IMR-90 (cell line): ENCODE measurements at regions not wholly inside any gene's neighbourhood (a gene's known extent, or its start where the extent isn't known, plus 50 kb on each side); places are given as distances from the start of the nearest gene placed in this dataset.

Experiments used
- ATAC-seq: fragments of 200-7000 bp; cut with Tn5 transposase; 2 replicates; pipeline ENCODE4 v1.9.1; 2020; ENCODE audit warnings: low read depth, mild to moderate bottlenecking, moderate library complexity
- BruUV-seq: library from RNA; stranded (reverse); fragments of 400-500 nt; replicated peaks from 2 replicates; lab custom pipeline; 2021; lab: Mats Ljungman, UMichigan
- CTCF ChIA-PET: fragments of 300-600 bp; formaldehyde crosslinking; extraction: SDS; loops from one replicate; lab custom pipeline; 2021; ENCODE audit warnings: antibody characterized with exemption; lab: Yijun Ruan, JAX
- POLR2A ChIA-PET: fragments of 300-600 bp; sonication (Branson Sonifier 250); formaldehyde crosslinking; loops from one replicate; lab custom pipeline; 2022; ENCODE audit warnings: antibody characterized with exemption; ENCODE audit not compliant: unreplicated experiment; lab: Charles Lee
- DNase-seq: peaks from one replicate; pipeline ENCODE4 v3.0.0; 2013
- H2AFZ ChIP-seq: replicated peaks from 2 replicates; pipeline ENCODE3; 2013; ENCODE audit warnings: low read length, mild to moderate bottlenecking; ENCODE audit not compliant: poor library complexity
- H2AK5ac ChIP-seq: 2 replicates; pipeline ENCODE4 v1.6.1; 2013; ENCODE audit warnings: low read depth, low read length, inconsistent platforms
- H2AK9ac ChIP-seq: replicated peaks from 2 replicates; pipeline ENCODE3; 2013; ENCODE audit warnings: mild to moderate bottlenecking, low read depth, low read length, moderate library complexity; ENCODE audit not compliant: poor library complexity
- H2BK120ac ChIP-seq: 2 replicates; pipeline ENCODE4 v1.6.1; 2013; ENCODE audit warnings: low read depth, low read length, inconsistent platforms
- H2BK15ac ChIP-seq: 3 replicates; pipeline ENCODE4 v1.6.1; 2013; ENCODE audit warnings: low read depth, low read length, inconsistent platforms
- H2BK20ac ChIP-seq: 2 replicates; pipeline ENCODE4 v1.6.1; 2013; ENCODE audit warnings: low read depth, mild to moderate bottlenecking, inconsistent platforms, low read length, moderate library complexity
- H2BK5ac ChIP-seq: 2 replicates; pipeline ENCODE4 v1.6.1; 2013; ENCODE audit warnings: mild to moderate bottlenecking, low read depth, low read length, inconsistent platforms; ENCODE audit not compliant: poor library complexity, severe bottlenecking
- H3K14ac ChIP-seq: replicated peaks from 2 replicates; pipeline ENCODE4 v1.6.1; 2013; ENCODE audit warnings: low read depth, low read length, inconsistent platforms
- H3K18ac ChIP-seq: 2 replicates; pipeline ENCODE4 v1.6.1; 2013; ENCODE audit warnings: low read depth, low read length, control low read depth
- H3K23ac ChIP-seq: 2 replicates; pipeline ENCODE4 v1.6.1; 2013; ENCODE audit warnings: low read depth, low read length, inconsistent platforms
- H3K27ac ChIP-seq: 2 replicates; pipeline ENCODE4 v1.5.1; 2013; ENCODE audit warnings: mild to moderate bottlenecking, control low read depth, low read length; ENCODE audit not compliant: insufficient read depth
- H3K27me3 ChIP-seq: 2 replicates; pipeline ENCODE4 v1.6.1; 2013; ENCODE audit warnings: low read length; ENCODE audit not compliant: control insufficient read depth, insufficient read depth
- H3K36me3 ChIP-seq: 2 replicates; pipeline ENCODE4 v1.6.1; 2013; ENCODE audit warnings: low read length, mixed read lengths; ENCODE audit not compliant: control insufficient read depth, insufficient read depth
- H3K4ac ChIP-seq: 2 replicates; pipeline ENCODE4 v1.6.1; 2013; ENCODE audit warnings: low read depth, low read length, inconsistent platforms
- H3K4me1 ChIP-seq: 2 replicates; pipeline ENCODE4 v1.6.1; 2013; ENCODE audit warnings: low read length, mixed read lengths; ENCODE audit not compliant: control insufficient read depth, insufficient read depth
- H3K4me2 ChIP-seq: 2 replicates; pipeline ENCODE4 v1.6.1; 2013; ENCODE audit warnings: low read depth, mild to moderate bottlenecking, control low read depth, low read length, moderate library complexity
- H3K4me3 ChIP-seq: 2 replicates; pipeline ENCODE4 v1.5.1; 2013; ENCODE audit warnings: low read depth, mild to moderate bottlenecking, control low read depth, low read length, moderate library complexity; ENCODE audit not compliant: insufficient read depth
- H3K56ac ChIP-seq: 2 replicates; pipeline ENCODE4 v1.6.1; 2013; ENCODE audit warnings: low read length, inconsistent platforms; ENCODE audit not compliant: insufficient read depth; ENCODE audit errors: extremely low read depth
- H3K79me1 ChIP-seq, 2 experiments: 2 replicates each; pipeline ENCODE4 v1.6.1; 2013; ENCODE audit warnings: low read length in 2 of 2, inconsistent platforms in 1 of 2, low read depth in 1 of 2
- H3K9ac ChIP-seq: 2 replicates; pipeline ENCODE4 v1.6.1; 2013; ENCODE audit warnings: low read depth, low read length, control low read depth
- H3K9me1 ChIP-seq: 2 replicates; pipeline ENCODE4 v1.6.1; 2013; ENCODE audit warnings: low read length, inconsistent platforms; ENCODE audit not compliant: insufficient read depth
- H3K9me3 ChIP-seq: 2 replicates; pipeline ENCODE4 v1.6.1; 2013; ENCODE audit warnings: low read length; ENCODE audit not compliant: control insufficient read depth, insufficient read depth
- H4K20me1 ChIP-seq: 2 replicates; pipeline ENCODE4 v1.6.1; 2013; ENCODE audit warnings: low read length, inconsistent platforms; ENCODE audit not compliant: insufficient read depth
- H4K5ac ChIP-seq: 2 replicates; pipeline ENCODE4 v1.6.1; 2013; ENCODE audit warnings: mild to moderate bottlenecking, low read depth, low read length, control low read depth
- H4K8ac ChIP-seq, 2 experiments: 2 replicates each; pipeline ENCODE4 v1.6.1; 2013; ENCODE audit warnings: low read depth in 2 of 2, low read length in 2 of 2, control low read depth in 1 of 2, inconsistent platforms in 1 of 2
- H4K91ac ChIP-seq: 2 replicates; pipeline ENCODE4 v1.6.1; 2013; ENCODE audit warnings: low read depth, low read length, inconsistent platforms; ENCODE audit not compliant: insufficient read depth
- RCOR1 ChIP-seq: IDR thresholded peaks from 2 replicates; pipeline ENCODE4 v1.6.1; 2012; ENCODE audit warnings: mild to moderate bottlenecking, low read length, improper control_type of control experiment; ENCODE audit not compliant: insufficient replicate concordance
- RFX5 ChIP-seq: IDR thresholded peaks from 2 replicates; pipeline ENCODE4 v1.8.0; 2012; ENCODE audit warnings: low read depth, mild to moderate bottlenecking, low read length, moderate library complexity
- dilution Hi-C: fragments of 300-500 bp; cut with HindIII; formaldehyde crosslinking; loops from one replicate; pipeline ENCODE4 v1.14.3; 2018; ENCODE audit warnings: low sequenced_read_pairs; ENCODE audit not compliant: unreplicated experiment
- in situ Hi-C: fragments of 300-500 bp; cut with MboI; formaldehyde crosslinking; loops from 3 replicates; pipeline ENCODE4 v1.14.3; 2019; ENCODE audit warnings: low sequenced_read_pairs, inconsistent platforms, mixed read lengths
- intact Hi-C: fragments of 100-400 bp; cut with micrococcal nuclease; formaldehyde crosslinking; loops from 2 replicates; pipeline ENCODE4 v1.10.0; 2022
- TF ChIP-seq, protein P1 (sequence below): conservative IDR thresholded peaks from 2 replicates; pipeline ENCODE4 v1.5.1; 2012; ENCODE audit warnings: mild to moderate bottlenecking, low read depth, low read length, improper control_type of control experiment

DNA sequence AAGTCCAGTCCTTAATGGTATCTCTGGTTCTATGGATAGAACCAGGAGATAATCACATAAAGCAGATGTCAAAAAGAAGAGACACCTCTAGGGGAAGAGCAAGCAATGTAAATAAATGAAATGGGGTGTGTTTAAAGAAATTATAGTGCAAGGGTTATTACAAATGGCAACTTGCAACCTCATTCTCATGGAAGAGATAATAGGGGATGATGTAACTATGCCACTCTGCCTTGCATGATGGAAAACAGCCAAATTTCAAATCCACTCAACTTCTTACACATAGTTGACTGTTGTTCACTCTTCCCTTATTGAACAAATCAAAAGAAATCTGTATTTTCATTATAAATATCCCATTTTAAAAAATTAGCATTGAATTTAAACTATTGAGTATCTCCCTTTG, 274.0 kb upstream of the TMPRSS15 start:
- Histone ChIP-seq H3K36me3 (no peaks in the 10 kb centered on the region), H3K9me3 (no peaks in the 10 kb centered on the region), H2BK15ac (no peak overlapping the region), H2AK9ac (no peak overlapping the region), H2BK5ac (no peak overlapping the region), H3K14ac (no peak overlapping the region), H3K79me1 (no peaks in the 10 kb centered on the region), H4K20me1 (no peaks in the 10 kb centered on the region), H3K4me3 (no peak overlapping the region), H3K56ac (no peak overlapping the region), H2BK120ac (no peak overlapping the region), H3K4ac (no peak overlapping the region), H4K8ac (no peak overlapping the region), H4K5ac (no peak overlapping the region), H3K9ac (no peak overlapping the region), H3K27me3 (no peaks in the 10 kb centered on the region), H2AFZ (no peak overlapping the region), H3K18ac (no peak overlapping the region), H3K4me2 (no peak overlapping the region), H2AK5ac (no peak overlapping the region), H3K27ac (no peak overlapping the region), H3K23ac (no peak overlapping the region), H2BK20ac (no peak overlapping the region), H3K9me1 (no peaks in the 10 kb centered on the region), H4K91ac (no peak overlapping the region), H3K4me1 (no peaks in the 10 kb centered on the region)
- no TSS peak for BruUV-seq
- ATAC-seq (no peak), DNase-seq (no peak)
- POLR2A ChIA-PET: no interaction called here
- dilution Hi-C loops (no loop called here), intact Hi-C loops (no loop called here), in situ Hi-C loops (no loop called here)
- TF ChIP-seq RCOR1 (no peak), RFX5 (no peak)
- TF ChIP-seq, protein P1, sequence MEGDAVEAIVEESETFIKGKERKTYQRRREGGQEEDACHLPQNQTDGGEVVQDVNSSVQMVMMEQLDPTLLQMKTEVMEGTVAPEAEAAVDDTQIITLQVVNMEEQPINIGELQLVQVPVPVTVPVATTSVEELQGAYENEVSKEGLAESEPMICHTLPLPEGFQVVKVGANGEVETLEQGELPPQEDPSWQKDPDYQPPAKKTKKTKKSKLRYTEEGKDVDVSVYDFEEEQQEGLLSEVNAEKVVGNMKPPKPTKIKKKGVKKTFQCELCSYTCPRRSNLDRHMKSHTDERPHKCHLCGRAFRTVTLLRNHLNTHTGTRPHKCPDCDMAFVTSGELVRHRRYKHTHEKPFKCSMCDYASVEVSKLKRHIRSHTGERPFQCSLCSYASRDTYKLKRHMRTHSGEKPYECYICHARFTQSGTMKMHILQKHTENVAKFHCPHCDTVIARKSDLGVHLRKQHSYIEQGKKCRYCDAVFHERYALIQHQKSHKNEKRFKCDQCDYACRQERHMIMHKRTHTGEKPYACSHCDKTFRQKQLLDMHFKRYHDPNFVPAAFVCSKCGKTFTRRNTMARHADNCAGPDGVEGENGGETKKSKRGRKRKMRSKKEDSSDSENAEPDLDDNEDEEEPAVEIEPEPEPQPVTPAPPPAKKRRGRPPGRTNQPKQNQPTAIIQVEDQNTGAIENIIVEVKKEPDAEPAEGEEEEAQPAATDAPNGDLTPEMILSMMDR: no peak
- CTCF ChIA-PET: no interaction called here
